GM12878 (cell line): ENCODE measurements at regions not wholly inside any gene's neighbourhood (a gene's known extent, or its start where the extent isn't known, plus 50 kb on each side); places are given as distances from the start of the nearest gene placed in this dataset.

Experiments
- ATAC-seq: fragments of 200-7000 bp; cut with Tn5 transposase; 3 replicates; pipeline ENCODE4 v1.9.1; 2020; ENCODE audit warnings: mild to moderate bottlenecking, moderate library complexity
- BruUV-seq: library from RNA; stranded (reverse); fragments of 400-500 nt; replicated peaks from 2 replicates; lab custom pipeline; 2021; lab: Mats Ljungman, UMichigan
- CTCF ChIA-PET: fragments of 300-600 bp; sonication (Branson Sonifier 250); formaldehyde crosslinking; extraction: SDS; loops from one replicate; lab custom pipeline; 2021; ENCODE audit warnings: inconsistent platforms; lab: Yijun Ruan, JAX
- POLR2A ChIA-PET: fragments of 350-600 bp; formaldehyde crosslinking; extraction: SDS; loops from one replicate; lab custom pipeline; 2021; ENCODE audit warnings: inconsistent platforms; lab: Charles Lee
- RAD21 ChIA-PET: fragments of 300-600 bp; sonication (Branson Sonifier 250); formaldehyde crosslinking; loops from one replicate; lab custom pipeline; 2023; ENCODE audit warnings: antibody characterized with exemption; ENCODE audit not compliant: unreplicated experiment; lab: Charles Lee
- SMC1A ChIA-PET: fragments of 300-600 bp; sonication (Branson Sonifier 250); formaldehyde crosslinking; loops from one replicate; lab custom pipeline; 2023; ENCODE audit not compliant: unreplicated experiment, uncharacterized antibody; lab: Charles Lee
- DNase-seq: peaks from one replicate; pipeline ENCODE4 v3.0.0-alpha.2; 2011; ENCODE audit warnings: low read depth, low spot score
- FAIRE-seq: peaks from 3 replicates; lab custom pipeline; 2011; peaks lifted over from hg19 to GRCh38; lab: Jason Lieb, UNC
- H2AFZ ChIP-seq: 2 replicates; pipeline ENCODE4 v1.6.0; 2011; ENCODE audit warnings: low read depth, low read length, control low read depth; ENCODE audit not compliant: control insufficient read depth
- H3K27ac ChIP-seq: 2 replicates; pipeline ENCODE4 v1.5.1; 2011; ENCODE audit warnings: control low read depth; ENCODE audit not compliant: control insufficient read depth, insufficient read depth
- H3K27me3 ChIP-seq, 2 experiments: replicated peaks in 1 of 2; 2 replicates each; pipeline versions ENCODE4 v1.6.0 to v1.6.1; 2011; ENCODE audit warnings: low read length in 1 of 2; ENCODE audit not compliant: control insufficient read depth in 2 of 2, insufficient read depth in 2 of 2
- H3K36me3 ChIP-seq, 2 experiments: 2 replicates each; pipeline ENCODE4 v1.5.1; 2011; ENCODE audit warnings: low read length in 1 of 2; ENCODE audit not compliant: control insufficient read depth in 2 of 2, insufficient read depth in 2 of 2
- H3K4me1 ChIP-seq: 2 replicates; pipeline ENCODE4 v1.6.1; 2011; ENCODE audit warnings: mild to moderate bottlenecking, low read length, moderate library complexity, mixed read lengths; ENCODE audit not compliant: control insufficient read depth, insufficient read depth
- H3K4me2 ChIP-seq: 2 replicates; pipeline ENCODE4 v1.6.0; 2011; ENCODE audit warnings: control low read depth; ENCODE audit not compliant: control insufficient read depth, insufficient read depth
- H3K4me3 ChIP-seq: fragments of 200-600 bp; sonication (generic); 2 replicates; pipeline ENCODE4 v1.5.1; 2016
- H3K79me2 ChIP-seq: 2 replicates; pipeline ENCODE4 v1.6.0; 2011; ENCODE audit warnings: low read length; ENCODE audit not compliant: control insufficient read depth, insufficient read depth
- H3K9ac ChIP-seq: 2 replicates; pipeline ENCODE4 v1.8.0; 2011; ENCODE audit warnings: low read length, control low read depth, mixed read lengths; ENCODE audit not compliant: control insufficient read depth, insufficient read depth
- H3K9me3 ChIP-seq: replicated peaks from 3 replicates; pipeline ENCODE4 v1.5.1; 2011; ENCODE audit warnings: mild to moderate bottlenecking, low read length; ENCODE audit not compliant: control insufficient read depth, insufficient read depth
- H4K20me1 ChIP-seq: 2 replicates; pipeline ENCODE4 v1.6.0; 2011; ENCODE audit not compliant: control insufficient read depth, insufficient read depth
- DPF2 ChIP-seq: fragments of 450-650 bp; IDR thresholded peaks from 2 replicates; pipeline ENCODE4 v1.6.1; 2017; ENCODE audit warnings: mild to moderate bottlenecking
- MTA2 ChIP-seq: fragments of 450-650 bp; IDR thresholded peaks from 2 replicates; pipeline ENCODE4 v1.6.1; 2016; ENCODE audit warnings: low read depth, mild to moderate bottlenecking, moderate library complexity
- MYB ChIP-seq: fragments of 150-350 bp; IDR thresholded peaks from 2 replicates; pipeline ENCODE4 v1.6.1; 2014; ENCODE audit warnings: mild to moderate bottlenecking, low read depth, low read length, borderline replicate concordance
- NFIC ChIP-seq: IDR thresholded peaks from 2 replicates; pipeline ENCODE4 v1.6.1; 2012; ENCODE audit warnings: low read depth, mild to moderate bottlenecking, inconsistent platforms, low read length, moderate library complexity
- PAX5 ChIP-seq: IDR thresholded peaks from 2 replicates; pipeline ENCODE4 v1.6.1; 2011; ENCODE audit warnings: low read depth, low read length, borderline replicate concordance
- POLR2AphosphoS5 ChIP-seq: IDR thresholded peaks from 2 replicates; pipeline ENCODE4 v1.6.1; 2011; ENCODE audit warnings: mild to moderate bottlenecking, low read length, inconsistent platforms
- STAT1 ChIP-seq: fragments of 450-650 bp; conservative IDR thresholded peaks from 2 replicates; pipeline ENCODE4 v1.6.1; 2014; ENCODE audit warnings: antibody characterized with exemption, mild to moderate bottlenecking
- TCF12 ChIP-seq: IDR thresholded peaks from 2 replicates; pipeline ENCODE4 v1.6.1; 2011; ENCODE audit warnings: low read depth, mild to moderate bottlenecking, low read length
- ZNF24 ChIP-seq: fragments of 450-650 bp; IDR thresholded peaks from 2 replicates; pipeline ENCODE4 v1.6.1; 2017; ENCODE audit warnings: antibody characterized with exemption, mild to moderate bottlenecking
- WGBS: methylation state at CpG from one replicate; pipeline ENCODE4 v1.1.6; 2016; ENCODE audit warnings: low lambda C conversion rate; ENCODE audit not compliant: insufficient replicate concordance, insufficient coverage; ENCODE audit errors: missing lambda C conversion rate; 5-methylcytosine and 5-hydroxymethylcytosine counted together
- in situ Hi-C: fragments of 300-500 bp; cut with MboI; formaldehyde crosslinking; loops from 9 replicates; pipeline ENCODE4 v1.14.3; 2018; ENCODE audit warnings: mixed read lengths
- intact Hi-C: fragments of 100-400 bp; cut with micrococcal nuclease; formaldehyde crosslinking; loops from one replicate; pipeline ENCODE4 v1.14.2; 2022; ENCODE audit not compliant: unreplicated experiment
- TF ChIP-seq, protein P1 (sequence below): fragments of 450-650 bp; IDR thresholded peaks from 2 replicates; pipeline ENCODE4 v1.6.1; 2017; ENCODE audit warnings: antibody characterized with exemption, mild to moderate bottlenecking, moderate library complexity

DNA sequence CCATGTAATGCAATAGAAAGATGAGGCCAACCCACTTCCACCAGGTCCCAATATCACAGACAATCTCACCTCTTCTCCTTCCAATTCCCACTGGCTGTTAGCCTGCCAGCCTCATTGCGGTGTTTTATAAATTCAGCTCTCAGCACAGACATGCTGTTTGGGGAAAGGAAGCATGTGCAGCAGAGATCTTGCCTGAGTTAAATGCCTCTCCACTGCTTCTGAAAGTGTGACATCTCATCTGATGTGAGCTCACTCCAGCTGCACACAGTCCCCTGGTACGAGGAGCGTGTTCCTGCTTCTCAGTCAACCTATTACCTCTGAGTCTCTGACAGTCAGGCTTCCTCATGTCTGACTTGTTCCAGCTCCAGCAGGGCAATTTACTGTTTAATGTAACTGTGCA is 122.7 kb upstream of the GUCY1A2 start (continued):
- TF ChIP-seq, protein P1, sequence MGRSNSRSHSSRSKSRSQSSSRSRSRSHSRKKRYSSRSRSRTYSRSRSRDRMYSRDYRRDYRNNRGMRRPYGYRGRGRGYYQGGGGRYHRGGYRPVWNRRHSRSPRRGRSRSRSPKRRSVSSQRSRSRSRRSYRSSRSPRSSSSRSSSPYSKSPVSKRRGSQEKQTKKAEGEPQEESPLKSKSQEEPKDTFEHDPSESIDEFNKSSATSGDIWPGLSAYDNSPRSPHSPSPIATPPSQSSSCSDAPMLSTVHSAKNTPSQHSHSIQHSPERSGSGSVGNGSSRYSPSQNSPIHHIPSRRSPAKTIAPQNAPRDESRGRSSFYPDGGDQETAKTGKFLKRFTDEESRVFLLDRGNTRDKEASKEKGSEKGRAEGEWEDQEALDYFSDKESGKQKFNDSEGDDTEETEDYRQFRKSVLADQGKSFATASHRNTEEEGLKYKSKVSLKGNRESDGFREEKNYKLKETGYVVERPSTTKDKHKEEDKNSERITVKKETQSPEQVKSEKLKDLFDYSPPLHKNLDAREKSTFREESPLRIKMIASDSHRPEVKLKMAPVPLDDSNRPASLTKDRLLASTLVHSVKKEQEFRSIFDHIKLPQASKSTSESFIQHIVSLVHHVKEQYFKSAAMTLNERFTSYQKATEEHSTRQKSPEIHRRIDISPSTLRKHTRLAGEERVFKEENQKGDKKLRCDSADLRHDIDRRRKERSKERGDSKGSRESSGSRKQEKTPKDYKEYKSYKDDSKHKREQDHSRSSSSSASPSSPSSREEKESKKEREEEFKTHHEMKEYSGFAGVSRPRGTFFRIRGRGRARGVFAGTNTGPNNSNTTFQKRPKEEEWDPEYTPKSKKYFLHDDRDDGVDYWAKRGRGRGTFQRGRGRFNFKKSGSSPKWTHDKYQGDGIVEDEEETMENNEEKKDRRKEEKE = no peak
- TF ChIP-seq ZNF24 = no peak
- no peak for TF ChIP-seq PAX5

DNA sequence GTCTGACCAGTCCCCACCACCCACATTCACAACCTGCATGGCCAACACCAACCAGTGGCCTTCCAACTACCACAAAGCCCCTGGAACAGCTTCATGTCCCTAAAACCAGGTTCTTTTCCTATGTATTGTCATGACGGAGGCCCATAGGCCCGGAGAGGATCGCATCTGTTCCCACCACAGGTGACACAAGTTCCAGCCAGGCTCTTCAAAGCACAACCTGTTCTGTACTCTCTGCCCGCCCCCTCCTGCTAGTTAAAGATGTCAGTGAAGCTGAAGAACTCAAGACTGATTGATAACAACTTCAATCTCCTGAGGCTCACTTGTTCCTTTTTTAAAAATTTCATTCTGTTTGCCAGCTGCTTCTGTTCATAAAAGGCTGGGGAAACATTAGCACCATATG is 121.1 kb upstream of the GUCY1A2 start:
- DNase-seq (no peak), ATAC-seq (no peak), FAIRE-seq (no peak)
- no peak for TF ChIP-seq MTA2
- no peak for TF ChIP-seq TCF12
- TF ChIP-seq DPF2 = no peak
- no peak for TF ChIP-seq NFIC
- no peak for TF ChIP-seq MYB
- no peak for TF ChIP-seq POLR2AphosphoS5
- TF ChIP-seq STAT1 = no peak
- BruUV-seq = no TSS peak
- Histone ChIP-seq H3K27ac (no peak overlapping the region), H3K4me3 (no peak overlapping the region), H3K36me3 (no peaks in the 10 kb centered on the region), H3K27me3 (peaks cover 0 to 2% of the 10 kb centered on the region in 2 experiments; a peak in 1 of 4 replicates), H3K79me2 (no peaks in the 10 kb centered on the region), H3K4me2 (no peak overlapping the region), H3K9ac (no peak overlapping the region), H3K9me3 (no peaks in the 10 kb centered on the region), H3K4me1 (no peaks in the 10 kb centered on the region), H4K20me1 (no peaks in the 10 kb centered on the region), H2AFZ (no peak overlapping the region)
- intact Hi-C loops (no loop called here), in situ Hi-C loops (no loop called here)
- CTCF ChIA-PET = interaction anchor here (0.6 kb wide), 1 partner anchor 43 kb away, joined by 3 read pairs; no protein-coding TSS in a partner anchor
- SMC1A ChIA-PET = no interaction called here
- RAD21 ChIA-PET = no interaction called here
- POLR2A ChIA-PET = no interaction called here
- WGBS = 14% methylated on average over 4 of the region's 4 CpGs
